Left cardiac atrium (tissue), 4 donors: ENCODE measurements at regions not wholly inside any gene's neighbourhood (a gene's known extent, or its start where the extent isn't known, plus 50 kb on each side); places are given as distances from the start of the nearest gene placed in this dataset.

ENCODE experiments used
- ATAC-seq, 2 donors: fragments of 200-7000 bp; cut with Tn5 transposase; one replicate each; pipeline ENCODE4 v1.9.1; 2020; ENCODE audit warnings: mild to moderate bottlenecking in 2 of 2, moderate library complexity in 2 of 2
- DNase-seq: peaks from one replicate; pipeline ENCODE4 v3.0.0-alpha.2; 2020
- intact Hi-C, 2 donors: fragments of 100-400 bp; cut with DNase I; formaldehyde crosslinking; loops; one replicate each; pipeline versions ENCODE4 v1.14.1 to v1.15.1; 2022 to 2023
- donor health status: DM: no; HTN: yes; CAD: no.
- donor health status: DM: no; HTN: yes; CAD: no; lungs with severe emphysema.
- donor health status: DM: yes; HTN: yes; CAD: no.
- donor health status: Dilated cardiomyopathy.

DNA sequence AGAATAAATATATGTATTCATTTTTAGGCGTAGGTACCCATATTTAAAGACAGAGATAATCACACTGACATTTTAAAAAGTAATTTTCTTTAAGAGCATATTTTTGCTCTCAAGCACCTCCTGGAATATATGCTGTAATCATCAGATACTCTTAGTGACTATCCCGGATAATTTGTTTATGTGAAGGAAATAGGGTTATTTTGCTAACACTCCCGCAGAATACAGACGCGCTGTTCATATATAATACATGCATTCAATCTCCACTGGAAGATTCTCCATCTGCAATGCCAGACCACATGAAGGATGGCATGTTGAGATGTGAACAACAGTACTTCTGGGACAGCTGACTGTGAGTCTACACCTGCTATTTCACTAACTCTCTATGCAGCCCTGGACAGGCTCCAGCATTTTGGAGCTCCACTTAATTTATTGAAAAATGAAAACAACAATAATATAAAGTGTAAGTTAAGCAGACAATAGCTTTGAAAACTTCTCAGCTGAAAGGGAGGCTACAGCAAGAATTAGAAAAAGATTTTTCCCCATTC lies 430.6 kb downstream of the TMX3 start:
- intact Hi-C loops: no loop called here
- DNase-seq (no peak), ATAC-seq (no peak)

GRCh38 chr18:68283834-68284233 lies 431.1 kb downstream of the TMX3 start:
- DNase-seq (no peak), ATAC-seq (no peak)
- intact Hi-C loops: no loop called here

DNA sequence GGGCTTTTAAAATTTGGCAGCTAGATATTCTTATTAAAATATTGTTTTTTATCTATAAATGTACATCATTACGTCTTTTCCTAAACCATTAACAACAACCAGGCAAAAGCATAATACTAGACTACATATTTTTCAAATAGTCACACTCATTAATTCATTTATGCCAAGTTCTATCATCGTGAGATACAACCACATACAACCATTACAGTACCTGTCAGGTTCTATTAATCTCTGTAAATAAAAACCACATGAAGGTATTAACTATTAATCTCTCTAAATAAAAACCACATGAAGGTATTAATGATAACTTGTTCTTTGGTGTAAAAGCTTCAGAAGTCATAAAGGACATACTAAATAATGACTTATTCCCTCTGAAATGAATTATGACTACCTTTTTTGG lies 432.7 kb downstream of the TMX3 start:
- intact Hi-C loops: no loop called here
- ATAC-seq: no peak

GRCh38 chr18:68275616-68276015 lies 439.3 kb downstream of the TMX3 start:
- intact Hi-C loops: no loop called here
- DNase-seq (no peak), ATAC-seq (no peak)

More for the DNA sequence above, 432.7 kb downstream of the TMX3 start:
- no peak for DNase-seq

GRCh38 chr18:68270017-68270416 lies 444.9 kb downstream of the TMX3 start:
- intact Hi-C loops: no loop called here
- DNase-seq: no peak
- no peak for ATAC-seq

DNA sequence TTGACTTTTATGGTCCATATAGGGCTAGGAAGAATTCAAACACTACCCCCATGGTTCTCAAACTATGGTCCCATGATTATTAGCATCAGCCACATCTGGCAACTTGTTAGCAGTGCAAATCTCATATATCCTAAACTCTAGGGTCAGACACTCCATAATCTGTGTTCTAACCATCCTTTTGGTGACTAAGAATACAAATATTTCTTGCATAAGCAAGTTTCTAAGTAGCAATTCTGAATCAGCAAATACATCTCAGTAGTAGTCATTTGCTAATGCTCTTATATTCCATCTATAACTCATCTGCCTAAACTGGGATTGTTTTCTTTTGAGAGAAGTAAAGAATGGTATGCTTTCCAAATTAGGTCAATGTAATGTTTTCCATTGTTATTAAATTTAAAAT lies 447.3 kb downstream of the TMX3 start:
- intact Hi-C loops: no loop called here
- no peak for ATAC-seq
- DNase-seq: no peak

GRCh38 chr18:68263481-68263880 lies 451.4 kb downstream of the TMX3 start:
- intact Hi-C loops: no loop called here
- no peak for ATAC-seq
- DNase-seq: no peak

GRCh38 chr18:68262690-68263294 lies 452.1 kb downstream of the TMX3 start:
- no peak for DNase-seq
- no peak for ATAC-seq
- intact Hi-C loops: no loop called here

DNA sequence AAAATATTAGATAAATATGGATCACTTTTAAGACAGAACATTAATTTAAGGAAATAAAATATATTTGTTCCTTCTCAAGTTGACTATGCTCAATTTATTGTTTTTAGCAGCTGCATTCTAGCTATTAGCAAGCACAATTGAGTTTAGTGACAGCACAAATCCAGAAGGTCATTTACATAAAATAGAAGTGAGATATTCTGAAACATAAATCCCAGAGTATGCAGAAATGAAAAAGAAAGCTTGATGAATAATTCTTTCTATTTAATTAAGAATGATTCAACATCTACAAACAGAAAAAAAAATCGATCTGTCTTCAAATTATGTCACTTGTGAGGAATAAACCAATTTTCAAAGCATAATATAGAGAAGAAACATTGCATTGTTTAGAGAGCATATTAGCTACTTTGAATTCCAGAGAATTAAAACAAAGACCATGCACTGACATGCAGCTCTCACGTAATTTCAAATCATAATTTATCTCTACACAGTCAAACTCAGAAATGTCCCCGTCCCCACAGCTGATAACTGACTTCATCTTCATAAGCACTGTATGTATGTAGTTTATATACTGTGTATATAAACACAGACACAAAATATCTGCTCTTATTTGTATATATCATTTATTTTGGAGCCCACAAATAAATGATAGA lies 458.4 kb downstream of the TMX3 start:
- intact Hi-C loops: no loop called here
- DNase-seq (no peak), ATAC-seq (no peak)

DNA sequence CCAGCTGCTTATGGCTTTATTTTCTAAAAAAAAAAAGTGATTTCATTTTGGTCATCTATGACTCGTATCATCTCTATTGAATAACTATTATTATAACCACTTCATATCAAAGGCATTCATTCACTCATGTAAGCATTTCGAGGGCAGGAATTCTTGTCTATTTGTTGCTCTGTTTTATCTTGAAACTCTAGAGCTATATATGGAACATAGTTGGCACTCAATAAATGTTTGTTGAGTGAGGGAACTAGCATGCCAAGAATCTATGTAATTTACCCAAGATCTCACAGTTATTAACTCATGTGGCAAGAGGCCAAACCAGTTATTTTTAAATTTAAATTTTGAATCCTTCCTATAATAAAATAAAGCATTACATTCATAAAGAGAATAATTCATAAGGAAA lies 470.1 kb downstream of the TMX3 start:
- DNase-seq (no peak), ATAC-seq (no peak)
- intact Hi-C loops: no loop called here

GRCh38 chr18:68241881-68242280 lies 473.0 kb downstream of the TMX3 start:
- intact Hi-C loops: no loop called here
- no peak for DNase-seq
- no peak for ATAC-seq

DNA sequence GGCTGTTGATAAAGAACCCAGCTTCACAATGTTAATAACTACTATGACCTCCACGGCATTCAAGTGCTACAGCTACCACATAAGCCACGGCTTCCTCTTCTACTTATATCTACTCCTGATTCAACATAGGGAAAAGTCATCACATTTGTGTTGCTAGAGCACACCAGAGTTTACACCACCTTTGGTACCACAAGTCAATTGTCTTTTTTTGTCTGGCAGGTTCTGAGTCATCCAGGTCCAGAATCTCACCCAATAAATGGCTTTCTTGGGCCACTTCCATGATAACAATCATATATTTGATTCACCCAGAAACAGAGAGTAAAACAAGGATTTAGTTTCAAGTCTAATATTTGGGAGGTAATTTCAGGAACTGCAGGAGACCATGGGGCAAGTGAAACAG lies 480.2 kb downstream of the TMX3 start:
- intact Hi-C loops: no loop called here
- no peak for ATAC-seq

DNA sequence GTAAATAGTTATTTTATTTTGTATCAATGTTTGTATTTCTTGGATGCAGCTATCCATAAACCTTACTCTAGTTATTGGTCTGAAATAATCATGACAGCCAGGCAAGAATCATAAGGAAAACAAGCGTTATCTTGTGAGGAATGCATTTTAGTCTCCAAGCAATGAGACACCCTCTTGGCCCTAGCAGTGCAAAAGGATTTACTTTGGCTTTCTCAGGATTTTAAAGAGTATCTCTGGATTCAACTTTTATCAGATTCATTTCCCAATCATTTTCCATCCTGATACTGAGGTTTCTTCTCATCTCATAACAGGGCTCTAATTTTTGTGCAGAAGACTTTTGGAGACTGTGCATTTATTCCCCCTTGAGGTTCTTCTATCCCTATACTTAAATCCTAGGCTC lies 480.8 kb downstream of the TMX3 start:
- intact Hi-C loops: no loop called here
- peak in 1 of 2 donors; percentile 65 for ATAC-seq
- no peak for DNase-seq

More for the DNA sequence above, 480.2 kb downstream of the TMX3 start:
- DNase-seq: no peak

- intact Hi-C loops: no loop called here
- DNase-seq: no peak
- ATAC-seq: no peak
Measured at GRCh38 chr18:68233018-68233417, 481.9 kb downstream of the TMX3 start.

- ATAC-seq (no peak), DNase-seq (no peak)
- intact Hi-C loops: no loop called here
Measured at GRCh38 chr18:68229351-68229750, 485.6 kb downstream of the TMX3 start.

DNA sequence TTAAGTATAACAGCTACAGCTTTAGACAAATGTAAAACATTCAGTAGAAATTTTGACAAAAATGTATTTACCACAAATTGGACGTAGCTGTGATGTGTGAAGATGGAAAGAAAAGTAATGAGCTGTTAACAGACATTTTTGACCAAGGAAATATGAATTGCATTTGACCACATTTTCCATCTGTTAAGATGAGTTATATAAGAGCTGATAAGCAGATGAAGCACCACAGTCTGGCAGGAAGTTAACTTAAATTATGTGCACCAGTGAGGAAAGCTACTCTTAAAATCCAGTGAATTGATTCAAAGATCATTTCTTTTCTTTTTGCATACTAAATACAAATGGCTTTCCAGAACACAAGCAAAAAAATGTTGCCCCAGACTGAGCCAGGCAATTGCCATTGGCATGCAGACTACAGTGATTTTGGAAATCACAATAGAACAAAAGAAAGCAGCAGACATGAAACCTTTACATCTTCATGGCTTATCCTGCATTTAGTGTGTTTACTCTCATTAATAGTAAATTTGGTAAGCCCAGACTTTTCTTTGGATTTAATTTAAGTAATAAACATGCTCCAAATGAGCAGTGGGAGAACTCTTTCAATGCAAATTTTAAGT lies 493.7 kb downstream of the TMX3 start:
- ATAC-seq: no peak
- intact Hi-C loops: no loop called here
- DNase-seq: no peak

- intact Hi-C loops: no loop called here
- ATAC-seq: no peak
- DNase-seq: no peak
Measured at GRCh38 chr18:68220458-68220857, 494.4 kb downstream of the TMX3 start.

GRCh38 chr18:68219872-68220271 lies 495.0 kb downstream of the TMX3 start:
- intact Hi-C loops: no loop called here
- no peak for DNase-seq
- peak in 1 of 2 donors; percentile 61 for ATAC-seq

- ATAC-seq (peak in 1 of 2 donors; percentile 16), DNase-seq (no peak)
- intact Hi-C loops: no loop called here
Measured at GRCh38 chr18:68219274-68219673, 495.6 kb downstream of the TMX3 start.

- ATAC-seq (no peak), DNase-seq (no peak)
- intact Hi-C loops: no loop called here
Measured at GRCh38 chr18:68215931-68216330, 499.0 kb downstream of the TMX3 start.

DNA sequence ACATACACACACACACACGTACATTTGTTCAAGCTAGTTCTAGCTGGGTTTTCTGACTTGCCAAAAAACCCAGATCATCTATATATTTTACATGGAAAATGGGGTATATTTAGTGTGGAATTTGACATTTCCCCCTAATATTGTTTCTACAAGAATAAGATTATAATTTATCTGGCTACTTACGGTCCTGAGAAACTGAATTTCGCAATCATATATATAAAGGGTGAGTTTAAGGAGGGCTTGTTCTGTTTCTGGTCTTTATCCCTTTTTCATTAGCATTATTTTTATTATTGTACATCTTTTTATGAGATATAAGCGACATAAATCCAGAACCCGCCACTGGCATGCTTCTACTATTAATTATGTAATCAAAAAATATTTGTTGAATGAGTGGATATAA lies 528.9 kb downstream of the TMX3 start:
- intact Hi-C loops: no loop called here
- no peak for ATAC-seq
- DNase-seq: no peak
